GM12878 (cell line): ENCODE measurements at regions not wholly inside any gene's neighbourhood (a gene's known extent, or its start where the extent isn't known, plus 50 kb on each side); places are given as distances from the start of the nearest gene placed in this dataset.

ENCODE experiments used
- CEBPB ChIP-seq, 2 experiments: fragments of 150-350 bp in 1 of 2; IDR thresholded peaks; 2 replicates each; pipeline ENCODE4 v1.6.1; 2012 to 2014; ENCODE audit warnings: low read depth in 2 of 2, low read length in 2 of 2, borderline replicate concordance in 1 of 2, inconsistent platforms in 1 of 2
- CHD2 ChIP-seq: IDR thresholded peaks from 2 replicates; pipeline ENCODE4 v1.6.1; 2011; ENCODE audit warnings: low read depth, low read length, improper control_type of control experiment, borderline replicate concordance
- CTCF ChIP-seq, 3 experiments: IDR thresholded peaks in 2 of 3; conservative IDR thresholded peaks in 1 of 3; 2 replicates each; pipeline ENCODE4 v1.5.1; 2011; ENCODE audit warnings: low read depth in 3 of 3, low read length in 3 of 3, mild to moderate bottlenecking in 3 of 3, control low read depth in 2 of 3, moderate library complexity in 2 of 3, inconsistent platforms in 1 of 3, mixed read lengths in 1 of 3; ENCODE audit not compliant: control insufficient read depth in 2 of 3, insufficient read depth in 1 of 3; ENCODE audit errors: extremely low read depth in 1 of 3
- ELK1 ChIP-seq: IDR thresholded peaks from 2 replicates; pipeline ENCODE4 v1.6.1; 2012; ENCODE audit warnings: low read depth, low read length, improper control_type of control experiment
- EZH2 ChIP-seq: IDR thresholded peaks from 2 replicates; pipeline ENCODE4 v1.6.1; 2012; ENCODE audit warnings: low read depth, mild to moderate bottlenecking, control low read depth, inconsistent platforms, low read length, borderline replicate concordance; ENCODE audit not compliant: control insufficient read depth
- IRF4 ChIP-seq: IDR thresholded peaks from 2 replicates; pipeline ENCODE4 v1.6.1; 2011; ENCODE audit warnings: low read depth, low read length
- MAX ChIP-seq: IDR thresholded peaks from 2 replicates; pipeline ENCODE4 v1.6.1; 2012; ENCODE audit warnings: low read depth, low read length, improper control_type of control experiment
- NFXL1 ChIP-seq: fragments of 450-650 bp; IDR thresholded peaks from 2 replicates; pipeline ENCODE4 v1.6.1; 2017; ENCODE audit warnings: antibody characterized with exemption, mild to moderate bottlenecking, borderline replicate concordance
- POLR2A ChIP-seq: IDR thresholded peaks from 2 replicates; pipeline ENCODE4 v1.6.1; 2011; ENCODE audit warnings: low read depth, mild to moderate bottlenecking, low read length
- POLR2AphosphoS5 ChIP-seq: IDR thresholded peaks from 2 replicates; pipeline ENCODE4 v1.6.1; 2011; ENCODE audit warnings: mild to moderate bottlenecking, low read length, inconsistent platforms
- SMC3 ChIP-seq: IDR thresholded peaks from 2 replicates; pipeline ENCODE4 v1.6.1; 2011; ENCODE audit warnings: low read length, improper control_type of control experiment, borderline replicate concordance
- YY1 ChIP-seq: IDR thresholded peaks from 2 replicates; pipeline ENCODE4 v1.6.1; 2011; ENCODE audit warnings: low read depth, mild to moderate bottlenecking, low read length

- TF ChIP-seq SMC3 (no peak), EZH2 (no peak), ELK1 (no peak), POLR2A (no peak), CTCF (IDR thresholded peaks at IDR 0.05 in 2 of 3, conservative IDR thresholded peaks at IDR 0.05 in 1 of 3; ENCODE audit: control insufficient read depth in 2 of 3, extremely low read depth in 1 of 3, insufficient read depth in 1 of 3, low read depth in 3 of 3, low read length in 3 of 3) (no peak), CHD2 (no peak), POLR2AphosphoS5 (no peak), NFXL1 (no peak), MAX (no peak), IRF4 (no peak), YY1 (no peak), CEBPB (IDR thresholded peaks at IDR 0.05; ENCODE audit: borderline replicate concordance in 1 of 2, low read depth in 2 of 2, low read length in 2 of 2) (no peak)
These were observed 303.2 kb downstream of the TEX13C start for GRCh38 chrX:125622899-125623298.
